ENCODE measurements at regions not wholly inside any gene's neighbourhood (a gene's known extent, or its start where the extent isn't known, plus 50 kb on each side); places are given as distances from the start of the nearest gene placed in this dataset.

DNA sequence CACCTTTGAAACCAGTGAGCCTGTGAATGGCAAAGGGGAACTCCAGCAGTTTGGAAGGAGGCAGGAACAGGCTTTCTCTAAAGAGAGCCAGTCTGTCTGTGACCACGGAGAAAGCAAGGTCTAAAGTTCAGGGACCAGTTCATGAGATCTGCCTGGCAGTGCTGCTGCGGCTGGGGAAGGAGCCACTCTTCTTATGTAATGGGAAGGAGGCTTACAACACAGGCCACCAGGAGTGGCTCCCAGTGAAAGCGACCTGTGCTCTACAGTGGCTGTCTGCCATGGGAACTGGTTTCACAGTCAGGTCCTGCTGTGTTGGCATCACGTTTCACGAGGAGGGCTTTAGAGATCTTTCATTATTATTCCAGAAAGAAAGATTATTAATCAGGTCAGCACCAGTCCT lies 291.9 kb upstream of the PRDM1 start:
- DNase-seq (ENCODE audit: low read depth) = peak; percentile 58

- no peak for DNase-seq (ENCODE audit: low read depth)
Observed at GRCh38 chr6:105793130-105793529, 293.0 kb upstream of the PRDM1 start.

GRCh38 chr6:105791583-105792318 lies 294.4 kb upstream of the PRDM1 start:
- no peak for DNase-seq (ENCODE audit: low read depth)

DNA sequence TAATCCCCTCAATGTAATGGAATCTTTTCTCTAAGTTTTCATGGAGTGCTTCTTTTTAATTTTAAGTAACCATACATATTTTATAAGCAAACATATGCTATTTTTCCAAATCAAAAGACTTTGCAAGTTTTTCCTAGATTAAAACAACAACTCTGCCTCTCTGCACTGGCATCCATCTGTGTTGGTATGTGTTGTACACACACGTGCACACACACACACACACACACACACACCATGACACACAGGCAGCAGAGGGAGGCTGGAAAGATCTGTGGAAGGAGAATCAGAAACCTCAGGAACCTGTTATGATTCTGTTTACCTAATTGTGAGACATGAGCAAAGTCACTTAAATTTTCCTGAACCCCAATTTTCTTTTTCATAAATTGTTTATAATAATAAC lies 295.0 kb upstream of the PRDM1 start:
- DNase-seq (ENCODE audit: low read depth) = no peak

DNA sequence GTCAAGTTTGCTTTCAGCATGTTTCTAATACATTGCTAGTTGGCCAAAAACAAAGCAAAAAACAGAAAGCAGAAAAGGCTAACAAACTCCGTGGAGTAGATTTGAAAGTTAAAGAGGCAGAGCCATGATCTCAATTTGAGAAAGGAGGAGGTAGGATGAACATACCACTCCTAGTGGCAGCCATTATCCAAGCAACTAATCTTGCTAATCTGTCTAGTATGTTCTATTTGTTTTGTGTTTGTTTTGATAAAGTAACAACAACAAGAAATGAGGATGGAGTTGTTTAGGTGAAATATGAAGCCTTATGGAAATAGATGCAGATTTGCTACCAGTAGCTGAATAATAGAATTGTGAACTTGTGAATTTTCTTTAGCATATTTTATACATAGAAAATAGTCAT lies 295.5 kb upstream of the PRDM1 start:
- DNase-seq (ENCODE audit: low read depth) = no peak

DNA sequence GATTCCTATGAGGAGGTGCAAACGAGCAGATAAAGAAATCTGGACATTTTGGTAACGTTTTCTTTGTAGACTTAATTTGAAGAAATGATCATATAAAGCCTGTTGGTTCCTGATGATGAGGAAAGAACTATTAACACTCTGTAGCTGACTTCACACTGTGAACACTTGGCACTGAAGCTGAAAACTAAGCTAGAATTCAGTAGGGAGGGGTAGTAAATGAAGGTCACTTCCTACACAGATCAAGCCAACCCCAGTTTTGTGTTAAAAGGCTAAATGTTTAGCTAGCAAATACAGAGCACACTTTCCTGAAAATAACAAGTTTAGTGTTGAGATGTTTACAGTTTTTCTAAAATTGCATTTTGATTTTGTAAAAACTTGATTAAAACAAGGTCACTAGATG lies 296.2 kb upstream of the PRDM1 start:
- no peak for DNase-seq (ENCODE audit: low read depth)

GRCh38 chr6:105787747-105788146 lies 298.4 kb upstream of the PRDM1 start:
- no peak for DNase-seq (ENCODE audit: low read depth)

- DNase-seq (ENCODE audit: low read depth) = no peak
Observed at GRCh38 chr6:105786890-105787655, 299.1 kb upstream of the PRDM1 start.

DNA sequence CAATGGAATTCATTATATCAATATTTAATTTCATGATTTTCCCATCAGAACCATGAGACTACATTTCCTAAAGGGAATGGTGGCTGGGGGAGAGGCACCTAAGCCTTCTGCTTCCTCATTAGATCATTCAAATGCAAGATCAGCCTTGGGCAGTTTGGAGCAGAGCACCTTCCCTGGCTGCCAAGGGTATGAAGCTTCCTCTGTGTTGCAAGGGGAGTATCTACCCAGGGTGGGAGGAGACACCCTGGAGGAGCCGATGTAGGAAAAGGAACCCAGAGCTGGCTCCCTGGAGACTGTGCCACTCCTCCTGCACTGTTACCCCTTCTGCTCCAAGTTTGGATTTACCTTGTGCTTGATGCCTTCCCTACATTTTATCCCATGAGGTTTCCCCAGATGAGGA lies 299.7 kb upstream of the PRDM1 start:
- no peak for DNase-seq (ENCODE audit: low read depth)

DNA sequence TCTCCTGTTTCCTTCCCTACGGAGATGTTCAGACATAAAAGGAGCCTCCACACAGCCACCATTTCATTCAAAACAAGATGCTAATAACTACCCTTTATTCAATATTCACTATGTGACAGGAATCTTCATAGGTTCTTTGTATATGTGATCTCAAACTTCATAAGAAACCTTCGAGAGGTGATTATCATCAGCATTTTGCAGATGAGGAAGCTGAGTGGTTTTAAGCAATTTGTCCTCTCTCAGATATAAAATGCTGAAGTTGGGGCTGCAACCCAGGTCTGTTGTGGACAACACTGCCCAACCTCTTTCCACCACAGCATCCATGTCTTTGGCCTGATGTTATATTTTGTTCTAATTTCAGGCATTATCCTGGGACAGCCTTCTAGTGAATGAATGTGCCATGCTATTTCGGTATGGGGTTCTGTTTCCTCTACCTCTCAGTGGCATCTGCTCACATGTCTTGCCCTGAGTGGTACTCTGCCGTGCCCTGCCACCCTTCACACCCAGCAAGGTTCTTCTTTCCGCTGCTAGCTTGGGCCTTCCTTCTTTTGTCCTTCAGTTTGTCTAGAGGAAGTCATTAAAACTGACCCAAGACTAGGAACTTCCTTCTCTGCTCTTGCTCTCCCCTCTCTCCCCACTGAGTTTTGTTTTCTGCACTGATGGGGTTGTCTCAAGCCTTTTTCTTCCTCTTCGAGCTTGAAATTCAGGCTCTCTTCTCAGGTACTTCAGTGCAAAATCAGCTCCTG lies 300.9 kb upstream of the PRDM1 start:
- DNase-seq (ENCODE audit: low read depth) = no peak

DNA sequence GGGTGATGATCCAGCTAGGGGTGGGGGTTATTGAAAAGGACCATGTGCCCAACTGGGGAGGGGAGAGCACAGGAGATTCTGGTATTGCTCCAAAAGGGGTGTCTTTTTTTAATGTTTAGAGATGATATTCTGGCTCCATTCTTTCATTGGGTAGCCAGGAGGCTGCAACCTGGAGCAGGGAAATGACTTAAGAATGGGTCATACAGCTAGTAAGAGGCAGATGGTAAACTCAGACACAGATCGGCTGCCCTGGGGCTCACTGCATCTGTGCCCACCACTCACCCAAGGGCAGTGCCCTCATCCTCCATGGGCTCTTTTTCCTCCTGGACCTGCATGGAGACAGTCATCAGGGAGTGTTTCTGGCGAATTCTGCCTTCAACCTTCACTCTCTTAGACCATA lies 302.0 kb upstream of the PRDM1 start:
- no peak for DNase-seq (ENCODE audit: low read depth)

- DNase-seq (ENCODE audit: low read depth) = no peak
Observed at GRCh38 chr6:105783333-105783935, 302.7 kb upstream of the PRDM1 start.

DNA sequence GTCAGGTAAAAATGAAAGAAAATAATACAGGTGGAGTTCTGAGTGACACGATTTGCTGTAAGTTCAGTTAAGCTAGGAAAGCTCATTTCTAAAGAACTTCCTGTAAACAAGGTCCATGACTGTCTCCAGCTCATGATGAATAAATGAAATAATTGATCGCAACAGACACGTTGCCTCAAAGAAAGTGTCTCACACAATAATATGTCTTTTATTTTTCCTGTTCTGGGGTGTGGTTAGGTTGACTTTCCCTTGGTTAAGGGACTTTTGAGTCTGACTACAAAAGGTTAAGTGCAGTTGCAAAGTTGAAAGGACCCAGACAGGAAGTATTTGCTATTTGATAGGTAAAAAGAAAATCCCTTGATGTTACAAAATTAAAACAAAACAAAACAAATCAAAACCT lies 304.2 kb upstream of the PRDM1 start:
- no peak for DNase-seq (ENCODE audit: low read depth)

DNA sequence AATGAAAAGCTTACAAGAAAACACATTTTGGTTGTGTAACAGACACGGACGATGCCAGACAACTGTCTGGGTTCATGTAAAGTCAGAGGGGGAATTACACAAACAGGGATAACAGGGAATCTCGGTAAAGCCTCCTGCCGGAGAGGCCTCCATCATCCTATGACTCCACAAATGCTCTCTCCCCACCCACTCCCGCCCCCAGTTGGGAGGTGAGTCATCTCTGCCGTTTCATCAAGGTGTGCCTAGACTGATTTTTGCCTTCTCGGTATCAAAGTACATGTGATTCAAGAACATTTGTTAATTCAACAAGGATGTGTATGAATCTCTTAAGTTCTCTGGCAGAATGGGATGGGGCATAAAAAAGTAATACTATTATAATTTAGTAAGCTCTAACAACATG lies 304.9 kb upstream of the PRDM1 start:
- DNase-seq (ENCODE audit: low read depth) = no peak

DNA sequence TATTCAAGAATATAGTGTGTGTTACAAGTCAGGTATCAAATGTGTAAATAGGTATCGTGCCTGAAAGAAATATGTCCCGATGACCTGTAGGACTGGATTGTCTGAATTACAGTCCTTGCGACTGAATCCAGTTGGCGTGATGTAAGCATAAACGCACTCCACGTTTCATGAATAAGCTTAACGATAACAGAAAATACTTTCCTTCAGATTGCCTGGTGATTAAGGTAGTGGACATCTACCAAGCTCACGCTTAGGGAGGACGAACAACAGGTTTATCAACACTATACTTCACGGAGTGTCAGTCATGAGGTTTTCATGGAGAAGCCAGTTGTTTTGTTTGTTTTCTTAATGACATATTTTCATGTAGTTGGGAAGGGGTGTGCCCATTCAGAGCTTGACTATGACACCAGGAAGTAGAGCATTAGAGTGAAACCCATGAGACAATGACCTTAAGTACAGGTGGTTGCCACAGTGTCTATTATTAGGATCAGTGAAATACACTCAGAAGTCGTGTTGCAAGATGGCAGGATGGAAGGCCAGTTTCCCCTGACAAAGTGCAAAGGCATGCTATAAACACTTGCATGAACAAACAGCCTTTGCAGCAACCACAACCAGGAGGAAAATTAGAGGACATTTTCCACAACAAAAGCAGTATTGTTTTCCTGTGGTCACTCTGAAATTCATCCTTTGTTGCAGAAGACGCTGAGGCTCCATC lies 305.8 kb upstream of the PRDM1 start:
- no peak for DNase-seq (ENCODE audit: low read depth)

DNA sequence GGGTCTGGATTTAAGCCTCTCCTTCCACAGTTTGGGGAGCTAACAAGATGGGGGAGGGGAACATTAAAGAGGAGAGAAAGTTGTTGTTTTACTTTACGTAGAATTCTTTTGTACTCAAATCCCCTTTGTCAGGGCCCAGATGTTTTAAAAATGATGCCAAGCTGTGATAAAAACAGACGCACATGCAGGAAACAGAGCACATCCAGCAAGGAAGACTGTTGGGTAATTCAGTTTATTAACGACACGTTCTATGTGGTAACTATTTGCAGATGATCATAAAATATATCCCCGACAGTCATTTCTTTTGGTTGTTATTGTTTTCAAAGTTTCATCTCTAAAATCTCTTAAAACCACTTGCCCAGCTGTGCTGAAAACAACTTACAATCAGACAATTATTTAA lies 307.0 kb upstream of the PRDM1 start:
- no peak for DNase-seq (ENCODE audit: low read depth)

GRCh38 chr6:105775095-105775494 lies 311.0 kb upstream of the PRDM1 start:
- no peak for DNase-seq (ENCODE audit: low read depth)

DNA sequence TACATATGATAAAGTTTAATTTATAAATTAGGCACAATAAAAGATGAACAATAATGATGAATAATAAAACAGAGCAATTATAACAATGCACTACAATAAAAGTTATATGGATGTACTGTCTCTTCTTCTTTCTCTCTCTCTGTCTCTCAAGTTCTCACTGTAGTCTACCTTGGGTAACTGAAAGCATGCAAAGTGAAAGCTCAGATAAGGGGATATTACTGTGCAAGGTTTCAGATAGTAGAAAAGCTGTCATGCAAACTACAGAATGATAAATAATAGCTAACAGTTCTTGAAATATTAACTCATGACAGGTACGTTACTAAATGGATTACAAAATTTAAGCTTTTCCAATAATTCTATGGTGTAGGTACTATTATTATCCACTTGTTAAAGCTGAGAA lies 311.9 kb upstream of the PRDM1 start:
- no peak for DNase-seq (ENCODE audit: low read depth)

- no peak for DNase-seq (ENCODE audit: low read depth)
Observed at GRCh38 chr6:105771313-105771970, 314.7 kb upstream of the PRDM1 start.

DNA sequence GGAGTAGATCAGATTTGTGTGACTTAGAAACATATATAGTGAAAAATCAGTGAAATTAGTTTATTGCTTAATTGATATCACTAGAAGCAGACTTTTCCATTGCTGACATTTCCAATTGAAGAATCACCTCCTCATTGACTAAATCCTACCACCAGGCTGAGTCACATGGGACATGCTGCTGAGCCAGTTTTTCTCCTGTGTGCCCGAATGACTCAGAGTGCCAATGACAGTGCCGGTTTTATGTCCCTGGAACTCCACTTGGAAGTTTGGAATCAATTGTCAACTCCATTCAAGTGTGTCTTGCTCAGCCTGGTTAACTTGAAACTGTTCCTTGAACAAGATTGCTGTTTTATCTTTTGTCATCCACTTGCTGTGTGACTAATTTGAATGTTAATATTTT lies 316.1 kb upstream of the PRDM1 start:
- peak; percentile 32 for DNase-seq (ENCODE audit: low read depth)

GRCh38 chr6:105769197-105769596 lies 316.9 kb upstream of the PRDM1 start:
- DNase-seq (ENCODE audit: low read depth) = no peak
